ENCODE measurements at regions not wholly inside any gene's neighbourhood (a gene's known extent, or its start where the extent isn't known, plus 50 kb on each side); places are given as distances from the start of the nearest gene placed in this dataset.
"Not testable (repeated sequence)": the region's sequence is repeated elsewhere in the genome, so short reads cannot be mapped to it uniquely, and the experiment has no call there.

DNA sequence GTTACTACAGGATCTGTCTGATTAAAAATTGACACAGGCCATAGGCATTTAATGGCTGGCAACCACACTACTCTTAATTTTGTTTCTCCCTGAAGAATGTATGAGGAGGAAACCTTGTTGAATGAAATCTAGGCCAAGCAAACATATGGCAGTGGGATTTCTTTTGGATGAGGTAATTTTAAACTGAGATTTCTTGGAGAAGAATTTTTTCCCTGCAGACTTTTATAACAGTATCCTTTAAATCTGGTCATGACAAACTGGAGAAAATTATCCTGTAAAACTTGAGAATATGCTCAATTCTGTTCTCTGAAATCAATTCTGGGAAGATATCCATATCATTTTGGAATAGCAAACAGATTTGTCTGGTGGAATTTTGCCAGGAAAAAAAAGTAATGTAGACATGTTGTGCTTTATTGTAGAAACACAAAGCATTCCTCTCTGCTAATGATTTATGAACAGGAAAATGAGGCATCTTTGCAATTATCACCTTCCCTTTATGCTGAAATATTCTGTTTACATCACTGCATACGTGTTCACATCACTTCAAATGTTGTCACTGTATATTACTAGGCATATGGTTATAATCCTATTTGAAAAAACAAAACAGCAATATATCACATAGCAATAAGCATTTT lies 108.3 kb upstream of the ARSJ start:
- no peak for DNase-seq (ENCODE audit: low spot score)

DNA sequence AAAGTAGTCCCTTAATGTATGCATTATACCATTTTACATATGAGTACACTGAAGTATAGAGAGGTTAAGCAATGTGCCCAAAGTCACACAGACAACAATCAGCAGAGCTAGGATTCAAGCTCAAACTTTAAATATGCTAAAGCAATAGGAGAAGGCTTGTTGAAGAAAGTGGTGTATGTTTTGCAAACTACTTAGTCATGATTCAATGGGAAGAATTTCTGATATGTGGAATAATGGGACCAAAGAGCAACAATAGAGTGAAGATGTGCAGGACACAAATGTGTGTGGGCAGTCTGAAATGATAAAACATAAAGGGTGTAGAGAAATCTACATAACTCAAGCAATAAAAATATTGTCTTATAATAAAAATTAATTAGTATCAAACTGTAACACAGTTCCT lies 109.0 kb upstream of the ARSJ start:
- no peak for DNase-seq (ENCODE audit: low spot score)

- DNase-seq (ENCODE audit: low spot score) = no peak
Observed at GRCh38 chr4:114091546-114091945, 112.1 kb upstream of the ARSJ start.

DNA sequence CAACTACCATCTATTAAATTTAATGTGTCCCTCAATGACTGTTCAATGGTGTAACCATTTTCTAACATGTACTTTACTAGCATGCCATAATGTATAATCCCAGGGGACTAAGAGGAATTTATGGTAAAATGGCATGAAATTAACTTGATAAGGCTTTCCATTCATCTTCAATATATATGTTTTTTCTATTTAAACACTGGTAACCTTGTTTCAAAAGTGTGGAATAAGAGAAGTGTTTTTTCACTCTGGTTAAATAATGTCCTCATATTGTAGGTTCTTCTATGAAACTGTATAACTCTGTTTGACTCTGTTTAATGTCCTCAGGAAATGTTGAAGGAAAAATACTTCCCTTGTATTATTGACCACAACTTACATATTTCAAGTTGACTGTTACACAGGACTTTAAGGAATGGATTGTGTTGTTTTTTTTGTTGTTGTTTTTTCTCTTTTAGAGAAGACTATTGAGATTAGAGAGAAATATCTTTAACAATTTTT lies 113.8 kb upstream of the ARSJ start:
- DNase-seq (ENCODE audit: low spot score) = no peak

DNA sequence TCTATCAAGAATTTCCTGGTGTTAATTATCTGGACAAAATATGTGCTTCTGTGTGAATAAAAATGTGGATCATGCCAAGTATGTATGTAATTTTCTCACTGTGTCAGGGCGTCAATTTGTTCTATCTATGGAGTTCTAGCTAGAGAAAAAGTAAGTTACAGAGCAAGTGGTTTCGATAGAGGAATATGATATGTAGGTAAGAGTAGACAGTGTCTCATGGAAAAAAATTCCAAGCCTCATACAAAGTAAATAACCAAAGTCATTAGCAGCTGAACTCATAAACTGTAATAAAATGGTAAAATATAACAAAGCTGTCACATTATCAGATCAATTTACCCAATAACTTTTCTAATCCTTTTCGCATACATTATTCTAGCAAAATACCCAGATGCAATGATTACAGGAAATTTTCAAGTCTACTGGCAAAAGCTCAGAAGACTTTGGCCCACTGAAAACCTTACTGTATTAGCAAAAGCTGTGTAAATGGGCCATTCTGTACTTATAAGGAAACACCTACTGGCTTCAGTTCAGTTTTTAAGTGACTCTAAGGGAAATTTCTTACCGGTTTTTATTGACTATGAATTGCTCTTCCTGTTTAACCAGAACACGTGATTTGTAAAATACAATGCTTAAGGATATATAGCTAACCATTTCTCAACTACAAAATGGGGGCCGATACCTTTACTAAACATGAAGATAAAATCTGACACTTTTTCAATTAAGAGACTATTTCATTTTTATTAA lies 121.0 kb upstream of the ARSJ start:
- DNase-seq (ENCODE audit: low spot score) = no peak

DNA sequence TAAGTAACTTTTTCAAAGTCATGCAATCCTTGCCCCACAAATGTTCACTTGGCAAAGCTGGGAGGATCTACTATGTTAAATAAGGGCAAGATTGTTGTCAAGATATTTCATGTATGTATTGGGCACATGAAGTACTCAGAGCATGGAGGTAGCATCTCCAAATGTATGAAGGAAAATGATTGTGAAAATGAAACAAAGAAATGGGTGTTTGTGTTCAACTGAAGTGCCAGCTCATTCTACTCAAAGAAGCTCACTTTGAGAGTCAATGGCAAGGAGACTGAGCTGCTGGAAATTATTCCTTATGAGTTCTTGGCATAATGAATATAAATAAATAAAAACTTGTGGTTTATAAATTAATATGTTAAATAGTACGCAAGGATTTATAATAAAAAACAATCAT lies 124.5 kb upstream of the ARSJ start:
- DNase-seq (ENCODE audit: low spot score) = no peak

- DNase-seq (ENCODE audit: low spot score) = no peak
Observed at GRCh38 chr4:114108869-114109268, 129.4 kb upstream of the ARSJ start.

DNA sequence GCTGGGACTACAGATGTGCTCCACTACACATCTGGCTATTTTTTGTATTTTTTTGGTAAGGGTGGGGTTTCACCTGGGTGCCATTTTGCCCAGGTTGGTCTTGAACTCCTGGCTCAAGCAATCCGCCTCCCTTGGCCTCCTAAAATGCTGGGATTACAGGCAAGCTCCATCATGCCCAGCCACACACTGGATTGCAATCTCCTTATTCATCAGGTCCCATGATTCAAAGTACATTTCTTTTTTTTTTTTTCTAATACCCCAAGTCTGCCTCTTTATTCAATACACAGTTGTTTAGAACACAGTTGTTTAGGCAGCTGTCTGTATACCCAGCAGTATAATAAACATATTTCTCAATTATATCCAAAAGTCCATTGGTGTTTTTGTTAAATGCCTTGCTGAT lies 130.3 kb upstream of the ARSJ start:
- DNase-seq (ENCODE audit: low spot score) = no peak

DNA sequence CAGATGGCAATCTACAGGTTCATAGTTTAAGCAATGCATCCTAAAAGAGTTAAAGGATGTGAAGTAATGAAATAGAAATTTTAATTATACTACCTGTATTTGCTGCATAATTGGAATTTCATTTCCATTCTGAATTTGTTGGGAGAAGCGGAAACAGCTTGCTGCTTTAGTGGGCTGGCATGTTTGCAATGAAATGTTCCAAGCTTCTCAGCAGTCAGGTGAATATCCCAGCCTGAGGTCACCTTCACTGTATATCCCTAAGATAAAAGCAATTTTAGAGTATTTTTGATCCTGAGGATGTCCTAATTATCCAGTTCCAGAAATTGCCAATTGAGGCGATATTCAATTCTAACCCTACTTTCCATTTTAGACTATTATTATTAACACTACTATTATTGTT lies 136.1 kb upstream of the ARSJ start:
- DNase-seq (ENCODE audit: low spot score) = no peak

- no peak for DNase-seq (ENCODE audit: low spot score)
Observed at GRCh38 chr4:114116861-114117260, 137.4 kb upstream of the ARSJ start.

- no peak for DNase-seq (ENCODE audit: low spot score)
Observed at GRCh38 chr4:114121221-114121620, 141.8 kb upstream of the ARSJ start.

DNA sequence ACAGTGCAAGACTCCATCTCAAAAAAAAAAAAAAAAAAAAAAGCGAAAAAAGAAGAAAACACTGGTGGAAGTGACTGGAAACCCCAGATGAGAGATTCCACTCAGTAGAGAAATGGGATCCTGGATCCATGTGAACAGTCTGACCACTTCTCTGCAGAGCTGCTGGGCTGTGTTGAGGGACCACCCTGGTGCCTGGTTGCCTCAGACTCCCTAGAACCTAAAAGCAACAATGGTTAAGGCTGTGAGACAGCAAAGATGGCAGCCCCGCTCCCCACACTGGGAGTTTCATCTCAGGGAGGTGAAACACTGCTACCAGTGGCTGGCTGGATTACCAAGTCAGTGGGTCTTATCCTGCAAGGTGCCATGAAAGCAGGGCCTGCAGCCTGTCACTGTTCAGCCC lies 152.8 kb upstream of the ARSJ start:
- DNase-seq (ENCODE audit: low spot score) = no peak

GRCh38 chr4:114132830-114133229 lies 153.4 kb upstream of the ARSJ start:
- no peak for DNase-seq (ENCODE audit: low spot score)

- no peak for DNase-seq (ENCODE audit: low spot score)
Observed at GRCh38 chr4:114136069-114136468, 156.6 kb upstream of the ARSJ start.

DNA sequence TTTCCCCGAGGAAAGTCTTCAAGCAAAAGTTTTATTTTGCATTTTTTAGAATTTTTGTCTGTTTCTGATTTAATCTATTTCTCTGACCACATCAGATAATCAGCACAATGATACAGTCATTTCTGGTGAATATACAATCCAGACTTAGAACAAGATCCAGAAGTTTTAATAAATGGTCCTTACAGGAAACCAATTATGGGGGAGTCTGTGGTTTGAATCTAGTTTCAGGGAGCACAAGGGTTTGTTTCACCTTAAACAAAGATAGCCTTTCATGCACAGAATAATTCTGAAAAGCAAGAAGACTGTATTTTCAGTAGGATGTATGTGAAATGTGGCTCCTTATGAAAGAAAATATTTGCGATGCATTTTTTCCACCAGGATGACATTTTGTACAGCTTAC lies 158.5 kb upstream of the ARSJ start:
- DNase-seq (ENCODE audit: low spot score) = no peak

- DNase-seq (ENCODE audit: low spot score) = no peak
Observed at GRCh38 chr4:114146947-114147618, 167.6 kb upstream of the ARSJ start.

GRCh38 chr4:114147619-114148208 lies 168.3 kb upstream of the ARSJ start:
- DNase-seq (ENCODE audit: low spot score) = not testable (repeated sequence)

- DNase-seq (ENCODE audit: low spot score) = not testable (repeated sequence)
Observed at GRCh38 chr4:114148372-114149070, 169.1 kb upstream of the ARSJ start.

DNA sequence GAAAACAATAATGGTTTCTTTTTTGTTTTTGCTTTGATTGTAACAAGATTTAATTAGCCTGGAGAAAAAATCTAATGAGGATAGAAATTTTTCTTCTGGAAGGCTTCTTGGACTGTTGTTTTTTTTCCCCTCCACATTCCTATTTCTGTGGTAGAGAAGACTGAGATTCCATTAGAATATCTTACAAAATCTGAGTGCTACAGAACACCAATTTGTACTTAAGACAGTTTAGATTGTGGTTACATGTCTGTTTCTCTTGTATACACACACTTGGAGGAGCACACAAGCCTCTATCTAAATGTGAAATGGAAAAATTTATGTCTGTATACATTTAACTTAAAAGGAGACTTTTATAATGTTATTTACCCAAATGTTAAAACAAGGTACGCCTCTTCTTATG lies 176.9 kb upstream of the ARSJ start:
- DNase-seq (ENCODE audit: low spot score) = no peak

- no peak for DNase-seq (ENCODE audit: low spot score)
Observed at GRCh38 chr4:114161809-114162208, 182.4 kb upstream of the ARSJ start.

- DNase-seq (ENCODE audit: low spot score) = no peak
Observed at GRCh38 chr4:114163051-114163450, 183.6 kb upstream of the ARSJ start.

- no peak for DNase-seq (ENCODE audit: low spot score)
Observed at GRCh38 chr4:114173968-114174367, 194.5 kb upstream of the ARSJ start.

Data from putamen (tissue), 1 donor.